ENCODE measurements at regions not wholly inside any gene's neighbourhood (a gene's known extent, or its start where the extent isn't known, plus 50 kb on each side); places are given as distances from the start of the nearest gene placed in this dataset.

GRCh38 chr5:12936221-12936620, 1008.3 kb downstream of the DNAH5 start:
- no peak overlapping the region for H3K4me3 ChIP-seq (ENCODE audit: low read depth, low read length)
- H3K4me1 ChIP-seq (ENCODE audit: control insufficient read depth, insufficient read depth, low read length, unreplicated experiment), result no peaks in the 10 kb centered on the region
- no peak overlapping the region for H3K27ac ChIP-seq (ENCODE audit: low read depth, low read length)
- no peak overlapping the region for H2AFZ ChIP-seq (ENCODE audit: low read length, unreplicated experiment)
- no peaks in the 10 kb centered on the region for H3K27me3 ChIP-seq (ENCODE audit: insufficient read depth, low read length)
- no peaks in the 10 kb centered on the region for H3K36me3 ChIP-seq (ENCODE audit: insufficient read depth, low read length)
- no peaks in the 10 kb centered on the region for H3K79me2 ChIP-seq (ENCODE audit: control insufficient read depth, insufficient read depth, low read length, unreplicated experiment)

- H2AFZ ChIP-seq (ENCODE audit: low read length, unreplicated experiment), result no peak overlapping the region
- H3K4me3 ChIP-seq (ENCODE audit: low read depth, low read length), result no peak overlapping the region
- H3K27ac ChIP-seq (ENCODE audit: low read depth, low read length), result no peak overlapping the region
- no peaks in the 10 kb centered on the region for H3K36me3 ChIP-seq (ENCODE audit: insufficient read depth, low read length)
- H3K27me3 ChIP-seq (ENCODE audit: insufficient read depth, low read length), result no peaks in the 10 kb centered on the region
- H3K79me2 ChIP-seq (ENCODE audit: control insufficient read depth, insufficient read depth, low read length, unreplicated experiment), result no peaks in the 10 kb centered on the region
- H3K4me1 ChIP-seq (ENCODE audit: control insufficient read depth, insufficient read depth, low read length, unreplicated experiment), result no peaks in the 10 kb centered on the region
Measured at GRCh38 chr5:12934722-12935121, 1009.8 kb downstream of the DNAH5 start.

- Histone ChIP-seq H3K4me1 (ENCODE audit: control insufficient read depth, insufficient read depth, low read length, unreplicated experiment) (no peaks in the 10 kb centered on the region), H2AFZ (ENCODE audit: low read length, unreplicated experiment) (no peak overlapping the region), H3K79me2 (ENCODE audit: control insufficient read depth, insufficient read depth, low read length, unreplicated experiment) (no peaks in the 10 kb centered on the region), H3K4me3 (ENCODE audit: low read depth, low read length) (no peak overlapping the region), H3K27ac (ENCODE audit: low read depth, low read length) (no peak overlapping the region), H3K27me3 (ENCODE audit: insufficient read depth, low read length) (no peaks in the 10 kb centered on the region), H3K36me3 (ENCODE audit: insufficient read depth, low read length) (no peaks in the 10 kb centered on the region)
Measured at GRCh38 chr5:12920527-12920926, 1016.3 kb upstream of the CTNND2 start.

- no peak overlapping the region for H3K4me3 ChIP-seq (ENCODE audit: low read depth, low read length)
- H2AFZ ChIP-seq (ENCODE audit: low read length, unreplicated experiment), result no peak overlapping the region
Measured at GRCh38 chr5:12911156-12911555, 1006.9 kb upstream of the CTNND2 start.

GRCh38 chr5:12910641-12911040, 1006.4 kb upstream of the CTNND2 start:
- H3K4me1 ChIP-seq (ENCODE audit: control insufficient read depth, insufficient read depth, low read length, unreplicated experiment), result no peaks in the 10 kb centered on the region
- no peaks in the 10 kb centered on the region for H3K36me3 ChIP-seq (ENCODE audit: insufficient read depth, low read length)
- no peak overlapping the region for H3K4me3 ChIP-seq (ENCODE audit: low read depth, low read length)
- no peaks in the 10 kb centered on the region for H3K79me2 ChIP-seq (ENCODE audit: control insufficient read depth, insufficient read depth, low read length, unreplicated experiment)
- H3K27me3 ChIP-seq (ENCODE audit: insufficient read depth, low read length), result no peaks in the 10 kb centered on the region
- no peak overlapping the region for H2AFZ ChIP-seq (ENCODE audit: low read length, unreplicated experiment)
- H3K27ac ChIP-seq (ENCODE audit: low read depth, low read length), result no peak overlapping the region

More at GRCh38 chr5:12911156-12911555, 1006.9 kb upstream of the CTNND2 start:
- no peak overlapping the region for H3K27ac ChIP-seq (ENCODE audit: low read depth, low read length)
- H3K27me3 ChIP-seq (ENCODE audit: insufficient read depth, low read length), result no peaks in the 10 kb centered on the region
- no peaks in the 10 kb centered on the region for H3K36me3 ChIP-seq (ENCODE audit: insufficient read depth, low read length)
- no peaks in the 10 kb centered on the region for H3K4me1 ChIP-seq (ENCODE audit: control insufficient read depth, insufficient read depth, low read length, unreplicated experiment)
- H3K79me2 ChIP-seq (ENCODE audit: control insufficient read depth, insufficient read depth, low read length, unreplicated experiment), result no peaks in the 10 kb centered on the region

- no peaks in the 10 kb centered on the region for H3K79me2 ChIP-seq (ENCODE audit: control insufficient read depth, insufficient read depth, low read length, unreplicated experiment)
- H3K36me3 ChIP-seq (ENCODE audit: insufficient read depth, low read length), result no peaks in the 10 kb centered on the region
- H2AFZ ChIP-seq (ENCODE audit: low read length, unreplicated experiment), result no peak overlapping the region
- no peak overlapping the region for H3K27ac ChIP-seq (ENCODE audit: low read depth, low read length)
- no peaks in the 10 kb centered on the region for H3K4me1 ChIP-seq (ENCODE audit: control insufficient read depth, insufficient read depth, low read length, unreplicated experiment)
- no peaks in the 10 kb centered on the region for H3K27me3 ChIP-seq (ENCODE audit: insufficient read depth, low read length)
- H3K4me3 ChIP-seq (ENCODE audit: low read depth, low read length), result no peak overlapping the region
Measured at GRCh38 chr5:12902611-12903010, 998.4 kb upstream of the CTNND2 start.

- no peak overlapping the region for H2AFZ ChIP-seq (ENCODE audit: low read length, unreplicated experiment)
- no peaks in the 10 kb centered on the region for H3K4me1 ChIP-seq (ENCODE audit: control insufficient read depth, insufficient read depth, low read length, unreplicated experiment)
- H3K36me3 ChIP-seq (ENCODE audit: insufficient read depth, low read length), result no peaks in the 10 kb centered on the region
- no peak overlapping the region for H3K27ac ChIP-seq (ENCODE audit: low read depth, low read length)
- H3K79me2 ChIP-seq (ENCODE audit: control insufficient read depth, insufficient read depth, low read length, unreplicated experiment), result no peaks in the 10 kb centered on the region
- H3K27me3 ChIP-seq (ENCODE audit: insufficient read depth, low read length), result no peaks in the 10 kb centered on the region
- no peak overlapping the region for H3K4me3 ChIP-seq (ENCODE audit: low read depth, low read length)
Measured at GRCh38 chr5:12901696-12902095, 997.5 kb upstream of the CTNND2 start.

- H3K79me2 ChIP-seq (ENCODE audit: control insufficient read depth, insufficient read depth, low read length, unreplicated experiment), result no peaks in the 10 kb centered on the region
- no peaks in the 10 kb centered on the region for H3K27me3 ChIP-seq (ENCODE audit: insufficient read depth, low read length)
- no peak overlapping the region for H3K27ac ChIP-seq (ENCODE audit: low read depth, low read length)
- H3K36me3 ChIP-seq (ENCODE audit: insufficient read depth, low read length), result no peaks in the 10 kb centered on the region
- no peaks in the 10 kb centered on the region for H3K4me1 ChIP-seq (ENCODE audit: control insufficient read depth, insufficient read depth, low read length, unreplicated experiment)
- H2AFZ ChIP-seq (ENCODE audit: low read length, unreplicated experiment), result no peak overlapping the region
- H3K4me3 ChIP-seq (ENCODE audit: low read depth, low read length), result no peak overlapping the region
Measured at GRCh38 chr5:12896086-12896485, 991.8 kb upstream of the CTNND2 start.

- Histone ChIP-seq H2AFZ (ENCODE audit: low read length, unreplicated experiment) (no peak overlapping the region), H3K4me3 (ENCODE audit: low read depth, low read length) (no peak overlapping the region), H3K79me2 (ENCODE audit: control insufficient read depth, insufficient read depth, low read length, unreplicated experiment) (no peaks in the 10 kb centered on the region)
Measured at GRCh38 chr5:12885018-12885417, 980.8 kb upstream of the CTNND2 start.

GRCh38 chr5:12883395-12883794, 979.1 kb upstream of the CTNND2 start:
- Histone ChIP-seq H3K36me3 (ENCODE audit: insufficient read depth, low read length) (no peaks in the 10 kb centered on the region), H3K79me2 (ENCODE audit: control insufficient read depth, insufficient read depth, low read length, unreplicated experiment) (no peaks in the 10 kb centered on the region), H3K4me3 (ENCODE audit: low read depth, low read length) (no peak overlapping the region), H3K27ac (ENCODE audit: low read depth, low read length) (no peak overlapping the region), H3K27me3 (ENCODE audit: insufficient read depth, low read length) (no peaks in the 10 kb centered on the region), H3K4me1 (ENCODE audit: control insufficient read depth, insufficient read depth, low read length, unreplicated experiment) (no peaks in the 10 kb centered on the region), H2AFZ (ENCODE audit: low read length, unreplicated experiment) (no peak overlapping the region)

More at GRCh38 chr5:12885018-12885417, 980.8 kb upstream of the CTNND2 start:
- no peaks in the 10 kb centered on the region for H3K27me3 ChIP-seq (ENCODE audit: insufficient read depth, low read length)
- H3K27ac ChIP-seq (ENCODE audit: low read depth, low read length), result no peak overlapping the region
- no peaks in the 10 kb centered on the region for H3K4me1 ChIP-seq (ENCODE audit: control insufficient read depth, insufficient read depth, low read length, unreplicated experiment)
- no peaks in the 10 kb centered on the region for H3K36me3 ChIP-seq (ENCODE audit: insufficient read depth, low read length)

- Histone ChIP-seq H2AFZ (ENCODE audit: low read length, unreplicated experiment) (no peak overlapping the region), H3K27me3 (ENCODE audit: insufficient read depth, low read length) (no peaks in the 10 kb centered on the region), H3K4me3 (ENCODE audit: low read depth, low read length) (no peak overlapping the region), H3K4me1 (ENCODE audit: control insufficient read depth, insufficient read depth, low read length, unreplicated experiment) (no peaks in the 10 kb centered on the region), H3K36me3 (ENCODE audit: insufficient read depth, low read length) (no peaks in the 10 kb centered on the region), H3K27ac (ENCODE audit: low read depth, low read length) (no peak overlapping the region), H3K79me2 (ENCODE audit: control insufficient read depth, insufficient read depth, low read length, unreplicated experiment) (no peaks in the 10 kb centered on the region)
Measured at GRCh38 chr5:12876541-12877298, 972.5 kb upstream of the CTNND2 start.

Data from ACC112 (cell line).